IMR-90 (cell line): ENCODE measurements at regions not wholly inside any gene's neighbourhood (a gene's known extent, or its start where the extent isn't known, plus 50 kb on each side); places are given as distances from the start of the nearest gene placed in this dataset.
A peak's percentile ranks its signal among the peaks of the same experiment; 100 is the strongest.

Experiments used
- ATAC-seq: fragments of 200-7000 bp; cut with Tn5 transposase; 2 replicates; pipeline ENCODE4 v1.9.1; 2020; ENCODE audit warnings: low read depth, mild to moderate bottlenecking, moderate library complexity
- BruUV-seq: library from RNA; stranded (reverse); fragments of 400-500 nt; replicated peaks from 2 replicates; lab custom pipeline; 2021; lab: Mats Ljungman, UMichigan
- CTCF ChIA-PET: fragments of 300-600 bp; formaldehyde crosslinking; extraction: SDS; loops from one replicate; lab custom pipeline; 2021; ENCODE audit warnings: antibody characterized with exemption; lab: Yijun Ruan, JAX
- POLR2A ChIA-PET: fragments of 300-600 bp; sonication (Branson Sonifier 250); formaldehyde crosslinking; loops from one replicate; lab custom pipeline; 2022; ENCODE audit warnings: antibody characterized with exemption; ENCODE audit not compliant: unreplicated experiment; lab: Charles Lee
- DNase-seq: peaks from one replicate; pipeline ENCODE4 v3.0.0; 2013
- H2AFZ ChIP-seq: replicated peaks from 2 replicates; pipeline ENCODE3; 2013; ENCODE audit warnings: low read length, mild to moderate bottlenecking; ENCODE audit not compliant: poor library complexity
- H2AK5ac ChIP-seq: 2 replicates; pipeline ENCODE4 v1.6.1; 2013; ENCODE audit warnings: low read depth, low read length, inconsistent platforms
- H2AK9ac ChIP-seq: replicated peaks from 2 replicates; pipeline ENCODE3; 2013; ENCODE audit warnings: mild to moderate bottlenecking, low read depth, low read length, moderate library complexity; ENCODE audit not compliant: poor library complexity
- H2BK120ac ChIP-seq: 2 replicates; pipeline ENCODE4 v1.6.1; 2013; ENCODE audit warnings: low read depth, low read length, inconsistent platforms
- H2BK15ac ChIP-seq: 3 replicates; pipeline ENCODE4 v1.6.1; 2013; ENCODE audit warnings: low read depth, low read length, inconsistent platforms
- H2BK20ac ChIP-seq: 2 replicates; pipeline ENCODE4 v1.6.1; 2013; ENCODE audit warnings: low read depth, mild to moderate bottlenecking, inconsistent platforms, low read length, moderate library complexity
- H2BK5ac ChIP-seq: 2 replicates; pipeline ENCODE4 v1.6.1; 2013; ENCODE audit warnings: mild to moderate bottlenecking, low read depth, low read length, inconsistent platforms; ENCODE audit not compliant: poor library complexity, severe bottlenecking
- H3K14ac ChIP-seq: replicated peaks from 2 replicates; pipeline ENCODE4 v1.6.1; 2013; ENCODE audit warnings: low read depth, low read length, inconsistent platforms
- H3K18ac ChIP-seq: 2 replicates; pipeline ENCODE4 v1.6.1; 2013; ENCODE audit warnings: low read depth, low read length, control low read depth
- H3K23ac ChIP-seq: 2 replicates; pipeline ENCODE4 v1.6.1; 2013; ENCODE audit warnings: low read depth, low read length, inconsistent platforms
- H3K27ac ChIP-seq: 2 replicates; pipeline ENCODE4 v1.5.1; 2013; ENCODE audit warnings: mild to moderate bottlenecking, control low read depth, low read length; ENCODE audit not compliant: insufficient read depth
- H3K27me3 ChIP-seq: 2 replicates; pipeline ENCODE4 v1.6.1; 2013; ENCODE audit warnings: low read length; ENCODE audit not compliant: control insufficient read depth, insufficient read depth
- H3K36me3 ChIP-seq: 2 replicates; pipeline ENCODE4 v1.6.1; 2013; ENCODE audit warnings: low read length, mixed read lengths; ENCODE audit not compliant: control insufficient read depth, insufficient read depth
- H3K4ac ChIP-seq: 2 replicates; pipeline ENCODE4 v1.6.1; 2013; ENCODE audit warnings: low read depth, low read length, inconsistent platforms
- H3K4me1 ChIP-seq: 2 replicates; pipeline ENCODE4 v1.6.1; 2013; ENCODE audit warnings: low read length, mixed read lengths; ENCODE audit not compliant: control insufficient read depth, insufficient read depth
- H3K4me2 ChIP-seq: 2 replicates; pipeline ENCODE4 v1.6.1; 2013; ENCODE audit warnings: low read depth, mild to moderate bottlenecking, control low read depth, low read length, moderate library complexity
- H3K4me3 ChIP-seq: 2 replicates; pipeline ENCODE4 v1.5.1; 2013; ENCODE audit warnings: low read depth, mild to moderate bottlenecking, control low read depth, low read length, moderate library complexity; ENCODE audit not compliant: insufficient read depth
- H3K56ac ChIP-seq: 2 replicates; pipeline ENCODE4 v1.6.1; 2013; ENCODE audit warnings: low read length, inconsistent platforms; ENCODE audit not compliant: insufficient read depth; ENCODE audit errors: extremely low read depth
- H3K79me1 ChIP-seq, 2 experiments: 2 replicates each; pipeline ENCODE4 v1.6.1; 2013; ENCODE audit warnings: low read length in 2 of 2, inconsistent platforms in 1 of 2, low read depth in 1 of 2
- H3K9ac ChIP-seq: 2 replicates; pipeline ENCODE4 v1.6.1; 2013; ENCODE audit warnings: low read depth, low read length, control low read depth
- H3K9me1 ChIP-seq: 2 replicates; pipeline ENCODE4 v1.6.1; 2013; ENCODE audit warnings: low read length, inconsistent platforms; ENCODE audit not compliant: insufficient read depth
- H3K9me3 ChIP-seq: 2 replicates; pipeline ENCODE4 v1.6.1; 2013; ENCODE audit warnings: low read length; ENCODE audit not compliant: control insufficient read depth, insufficient read depth
- H4K20me1 ChIP-seq: 2 replicates; pipeline ENCODE4 v1.6.1; 2013; ENCODE audit warnings: low read length, inconsistent platforms; ENCODE audit not compliant: insufficient read depth
- H4K5ac ChIP-seq: 2 replicates; pipeline ENCODE4 v1.6.1; 2013; ENCODE audit warnings: mild to moderate bottlenecking, low read depth, low read length, control low read depth
- H4K8ac ChIP-seq, 2 experiments: 2 replicates each; pipeline ENCODE4 v1.6.1; 2013; ENCODE audit warnings: low read depth in 2 of 2, low read length in 2 of 2, control low read depth in 1 of 2, inconsistent platforms in 1 of 2
- H4K91ac ChIP-seq: 2 replicates; pipeline ENCODE4 v1.6.1; 2013; ENCODE audit warnings: low read depth, low read length, inconsistent platforms; ENCODE audit not compliant: insufficient read depth
- BHLHE40 ChIP-seq: fragments of 150-350 bp; IDR thresholded peaks from 2 replicates; pipeline ENCODE4 v1.6.1; 2016; ENCODE audit warnings: mild to moderate bottlenecking, low read depth, low read length
- CEBPB ChIP-seq: IDR thresholded peaks from 2 replicates; pipeline ENCODE4 v1.6.1; 2012; ENCODE audit warnings: low read depth, low read length, improper control_type of control experiment
- CHD1 ChIP-seq: IDR thresholded peaks from 2 replicates; pipeline ENCODE4 v1.6.1; 2012; ENCODE audit warnings: low read depth, low read length, improper control_type of control experiment
- CTCF ChIP-seq: conservative IDR thresholded peaks from 2 replicates; pipeline ENCODE4 v1.5.1; 2012; ENCODE audit warnings: mild to moderate bottlenecking, low read depth, low read length, improper control_type of control experiment
- ELK1 ChIP-seq: fragments of 150-350 bp; IDR thresholded peaks from 2 replicates; pipeline ENCODE4 v1.6.1; 2016; ENCODE audit warnings: low read depth, mild to moderate bottlenecking, low read length, moderate library complexity, borderline replicate concordance
- FOS ChIP-seq: fragments of 150-350 bp; IDR thresholded peaks from 2 replicates; pipeline ENCODE4 v1.6.1; 2016; ENCODE audit warnings: low read depth, low read length
- MXI1 ChIP-seq: IDR thresholded peaks from 2 replicates; pipeline ENCODE4 v1.6.1; 2012; ENCODE audit warnings: low read depth, mild to moderate bottlenecking, low read length, moderate library complexity, borderline replicate concordance
- RAD21 ChIP-seq: IDR thresholded peaks from 2 replicates; pipeline ENCODE4 v1.6.1; 2012; ENCODE audit warnings: low read length, improper control_type of control experiment
- RCOR1 ChIP-seq: IDR thresholded peaks from 2 replicates; pipeline ENCODE4 v1.6.1; 2012; ENCODE audit warnings: mild to moderate bottlenecking, low read length, improper control_type of control experiment; ENCODE audit not compliant: insufficient replicate concordance
- RFX5 ChIP-seq: IDR thresholded peaks from 2 replicates; pipeline ENCODE4 v1.8.0; 2012; ENCODE audit warnings: low read depth, mild to moderate bottlenecking, low read length, moderate library complexity
- WGBS, 2 experiments: methylation state at CpG; one replicate each; pipeline versions ENCODE4 v1.1.5 to v1.1.7; 2013; ENCODE audit warnings: missing lambda C conversion rate in 2 of 2; ENCODE audit not compliant: insufficient read length in 1 of 2; ENCODE audit errors: extremely low coverage in 2 of 2; 5-methylcytosine and 5-hydroxymethylcytosine counted together
- dilution Hi-C: fragments of 300-500 bp; cut with HindIII; formaldehyde crosslinking; loops from one replicate; pipeline ENCODE4 v1.14.3; 2018; ENCODE audit warnings: low sequenced_read_pairs; ENCODE audit not compliant: unreplicated experiment
- in situ Hi-C: fragments of 300-500 bp; cut with MboI; formaldehyde crosslinking; loops from 3 replicates; pipeline ENCODE4 v1.14.3; 2019; ENCODE audit warnings: low sequenced_read_pairs, inconsistent platforms, mixed read lengths
- intact Hi-C: fragments of 100-400 bp; cut with micrococcal nuclease; formaldehyde crosslinking; loops from 2 replicates; pipeline ENCODE4 v1.10.0; 2022
- TF ChIP-seq, protein P1 (sequence below): fragments of 150-350 bp; IDR thresholded peaks from 2 replicates; pipeline ENCODE4 v1.6.1; 2017; ENCODE audit warnings: mild to moderate bottlenecking, antibody characterized with exemption, low read length, low read depth

GRCh38 chr4:89641367-89641687 is 195.6 kb downstream of the SNCA start:
- H2BK20ac ChIP-seq, result no peak overlapping the region
- no peak for DNase-seq
- no peak overlapping the region for H3K4me3 ChIP-seq
- H3K27me3 ChIP-seq, result no peaks in the 10 kb centered on the region
- peak overlapping the region; percentile 82 for H2AFZ ChIP-seq
- no TSS peak for BruUV-seq
- no peaks in the 10 kb centered on the region for H3K36me3 ChIP-seq
- peak overlapping the region; percentile 75 for H3K4me2 ChIP-seq
- no peak overlapping the region for H2BK15ac ChIP-seq
- ChIA-PET POLR2A (no interaction called here), CTCF (interaction anchor here (0.7 to 2.1 kb wide), 9 partner anchors 12 to 258 kb away, joined by 3 to 13 read pairs (median 4); no protein-coding TSS in a partner anchor)
- H3K14ac ChIP-seq, result no peak overlapping the region
- dilution Hi-C loops, result no loop called here
- no peaks in the 10 kb centered on the region for H3K9me3 ChIP-seq
- no peak overlapping the region for H4K91ac ChIP-seq
- H3K18ac ChIP-seq, result no peak overlapping the region
- no peak overlapping the region for H3K23ac ChIP-seq
- no peaks in the 10 kb centered on the region for H3K4me1 ChIP-seq
- no peak overlapping the region for H3K4ac ChIP-seq
- H4K20me1 ChIP-seq, result no peaks in the 10 kb centered on the region
- intact Hi-C loops, result loop anchor here (5.0 kb wide), 1 partner anchor 261 kb away; no protein-coding TSS in a partner anchor
- no peak overlapping the region for H2BK5ac ChIP-seq
- H3K9ac ChIP-seq, result no peak overlapping the region
- no peak for ATAC-seq
- no peak overlapping the region for H2AK9ac ChIP-seq
- no peaks in the 10 kb centered on the region for H3K79me1 ChIP-seq
- WGBS, 2 experiments, result 33% methylated on average over 1 of the region's 6 CpGs; no CpG with 5 or more reads in 1 of the 2 experiments
- H2BK120ac ChIP-seq, result no peak overlapping the region
- H2AK5ac ChIP-seq, result no peak overlapping the region
- H4K8ac ChIP-seq, result no peak overlapping the region
- in situ Hi-C loops, result no loop called here
- H3K9me1 ChIP-seq, result no peaks in the 10 kb centered on the region
- TF ChIP-seq CEBPB (no peak), CHD1 (no peak), RAD21 (no peak), RFX5 (no peak), ELK1 (no peak), RCOR1 (no peak), CTCF (no peak), BHLHE40 (no peak), MXI1 (no peak), FOS (no peak)
- TF ChIP-seq, protein P1, sequence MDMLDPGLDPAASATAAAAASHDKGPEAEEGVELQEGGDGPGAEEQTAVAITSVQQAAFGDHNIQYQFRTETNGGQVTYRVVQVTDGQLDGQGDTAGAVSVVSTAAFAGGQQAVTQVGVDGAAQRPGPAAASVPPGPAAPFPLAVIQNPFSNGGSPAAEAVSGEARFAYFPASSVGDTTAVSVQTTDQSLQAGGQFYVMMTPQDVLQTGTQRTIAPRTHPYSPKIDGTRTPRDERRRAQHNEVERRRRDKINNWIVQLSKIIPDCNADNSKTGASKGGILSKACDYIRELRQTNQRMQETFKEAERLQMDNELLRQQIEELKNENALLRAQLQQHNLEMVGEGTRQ, result no peak
- H3K56ac ChIP-seq, result no peak overlapping the region
- H4K5ac ChIP-seq, result no peak overlapping the region
- no peak overlapping the region for H3K27ac ChIP-seq
